H9 (cell line): ENCODE measurements at regions not wholly inside any gene's neighbourhood (a gene's known extent, or its start where the extent isn't known, plus 50 kb on each side); places are given as distances from the start of the nearest gene placed in this dataset.

Experiments
- DNase-seq: peaks from one replicate; pipeline ENCODE4 v3.0.0-alpha.2; 2017
- H2AFZ ChIP-seq: one replicate; pipeline ENCODE4 v1.6.1; 2013; ENCODE audit warnings: mild to moderate bottlenecking, low read length, control low read depth, moderate library complexity
- H2AK5ac ChIP-seq: 2 replicates; pipeline ENCODE4 v1.6.1; 2013; ENCODE audit warnings: low read length, control low read depth, mixed read lengths; ENCODE audit not compliant: insufficient read length
- H2BK120ac ChIP-seq: one replicate; pipeline ENCODE4 v1.6.1; 2013; ENCODE audit warnings: low read depth, mild to moderate bottlenecking, low read length, control low read depth, inconsistent platforms; ENCODE audit not compliant: poor library complexity, severe bottlenecking
- H2BK12ac ChIP-seq: 2 replicates; pipeline ENCODE4 v1.6.1; 2013; ENCODE audit warnings: low read length, control low read depth, mixed read lengths, low read depth; ENCODE audit not compliant: insufficient read length
- H2BK15ac ChIP-seq: 2 replicates; pipeline ENCODE4 v1.6.1; 2013; ENCODE audit warnings: low read depth, low read length, control low read depth
- H2BK20ac ChIP-seq: one replicate; pipeline ENCODE4 v1.6.1; 2013; ENCODE audit warnings: low read depth, mild to moderate bottlenecking, low read length, control low read depth, inconsistent platforms; ENCODE audit not compliant: poor library complexity, severe bottlenecking
- H2BK5ac ChIP-seq: 2 replicates; pipeline ENCODE4 v1.6.1; 2013; ENCODE audit warnings: low read length, control low read depth, mixed read lengths; ENCODE audit not compliant: insufficient read length
- H3K14ac ChIP-seq: 2 replicates; pipeline ENCODE4 v1.6.1; 2013; ENCODE audit warnings: low read length, control low read depth; ENCODE audit not compliant: insufficient read depth
- H3K18ac ChIP-seq: 2 replicates; pipeline ENCODE4 v1.6.1; 2013; ENCODE audit warnings: low read depth, mild to moderate bottlenecking, mixed read lengths, low read length, control low read depth; ENCODE audit not compliant: insufficient read length
- H3K23ac ChIP-seq: 2 replicates; pipeline ENCODE4 v1.6.1; 2013; ENCODE audit warnings: low read length, control low read depth, mixed read lengths, low read depth; ENCODE audit not compliant: insufficient read length
- H3K23me2 ChIP-seq: 2 replicates; pipeline ENCODE4 v1.6.1; 2013; ENCODE audit warnings: low read depth, mild to moderate bottlenecking, mixed read lengths, low read length, control low read depth; ENCODE audit not compliant: insufficient read length, poor library complexity, severe bottlenecking
- H3K27ac ChIP-seq: 2 replicates; pipeline ENCODE4 v1.5.1; 2013; ENCODE audit warnings: low read length, control low read depth, mixed read lengths, low read depth; ENCODE audit not compliant: insufficient read length
- H3K27me3 ChIP-seq: 2 replicates; pipeline ENCODE4 v1.6.1; 2013; ENCODE audit warnings: low read length, control low read depth, inconsistent platforms; ENCODE audit not compliant: insufficient read depth
- H3K4ac ChIP-seq: 2 replicates; pipeline ENCODE4 v1.6.1; 2013; ENCODE audit warnings: low read depth, mild to moderate bottlenecking, control low read depth, inconsistent platforms, low read length, moderate library complexity
- H3K4me1 ChIP-seq: 2 replicates; pipeline ENCODE4 v1.6.1; 2013; ENCODE audit warnings: low read length, control low read depth, inconsistent platforms; ENCODE audit not compliant: insufficient read depth
- H3K4me2 ChIP-seq: 2 replicates; pipeline ENCODE4 v1.6.1; 2013; ENCODE audit warnings: low read length, control low read depth, mixed read lengths; ENCODE audit not compliant: insufficient read length, insufficient read depth
- H3K56ac ChIP-seq: 2 replicates; pipeline ENCODE4 v1.6.1; 2013; ENCODE audit warnings: low read depth, mild to moderate bottlenecking, mixed read lengths, low read length, control low read depth; ENCODE audit not compliant: insufficient read length
- H3K79me1 ChIP-seq: 2 replicates; pipeline ENCODE4 v1.6.1; 2013; ENCODE audit warnings: low read depth, mild to moderate bottlenecking, moderate library complexity, low read length, control low read depth, inconsistent platforms; ENCODE audit not compliant: insufficient read depth, poor library complexity, severe bottlenecking
- H3K79me2 ChIP-seq: 2 replicates; pipeline ENCODE4 v1.6.1; 2013; ENCODE audit warnings: low read length, control low read depth, inconsistent platforms; ENCODE audit not compliant: insufficient read depth
- H3K9ac ChIP-seq: 2 replicates; pipeline ENCODE4 v1.6.1; 2013; ENCODE audit warnings: low read length, control low read depth, mixed read lengths; ENCODE audit not compliant: insufficient read length; ENCODE audit errors: extremely low read depth
- H3K9me3 ChIP-seq: one replicate; pipeline ENCODE4 v1.6.1; 2013; ENCODE audit warnings: low read depth, low read length, inconsistent platforms; ENCODE audit not compliant: control insufficient read depth
- H3T11ph ChIP-seq: one replicate; pipeline ENCODE4 v1.6.1; 2013; ENCODE audit warnings: mild to moderate bottlenecking, low read length, control low read depth, inconsistent platforms
- H4K20me1 ChIP-seq: one replicate; pipeline ENCODE4 v1.6.1; 2013; ENCODE audit not compliant: control insufficient read depth, insufficient read length, insufficient read depth
- H4K5ac ChIP-seq: 2 replicates; pipeline ENCODE4 v1.6.1; 2013; ENCODE audit warnings: low read depth, mild to moderate bottlenecking, mixed read lengths, low read length, control low read depth; ENCODE audit not compliant: insufficient read length
- H4K8ac ChIP-seq: replicated peaks from 2 replicates; pipeline ENCODE4 v1.6.1; 2013; ENCODE audit warnings: low read length, control low read depth, mixed read lengths, low read depth; ENCODE audit not compliant: insufficient read length
- H4K91ac ChIP-seq: 2 replicates; pipeline ENCODE4 v1.6.1; 2013; ENCODE audit warnings: low read depth, mild to moderate bottlenecking, moderate library complexity, mixed read lengths, low read length, control low read depth; ENCODE audit not compliant: insufficient read length
- H3K27ac Mint-ChIP-seq, 3 experiments: 2 replicates in 2 of 3; 3 replicates in 1 of 3; pipeline ENCODE4 v1.8.0; 2020 to 2021; ENCODE audit warnings: mixed read lengths in 3 of 3, mild to moderate bottlenecking in 1 of 3, moderate library complexity in 1 of 3
- H3K27me3 Mint-ChIP-seq: 2 replicates; pipeline ENCODE4 v1.8.0; 2021; ENCODE audit warnings: low read depth, mild to moderate bottlenecking, moderate library complexity, mixed read lengths
- H3K36me3 Mint-ChIP-seq, 3 experiments: 2 replicates in 2 of 3; 3 replicates in 1 of 3; pipeline ENCODE4 v1.8.0; 2020 to 2021; ENCODE audit warnings: low read depth in 3 of 3, mixed read lengths in 3 of 3; ENCODE audit not compliant: insufficient read depth in 1 of 3
- H3K4me1 Mint-ChIP-seq, 2 experiments: 2 replicates each; pipeline ENCODE4 v1.8.0; 2020; ENCODE audit warnings: mixed read lengths in 2 of 2
- H3K4me3 Mint-ChIP-seq, 2 experiments: 2 replicates in 1 of 2; 3 replicates in 1 of 2; pipeline ENCODE4 v1.8.0; 2020 to 2021; ENCODE audit warnings: mild to moderate bottlenecking in 2 of 2, mixed read lengths in 2 of 2, moderate library complexity in 1 of 2
- H3K9me3 Mint-ChIP-seq, 2 experiments: 2 replicates in 1 of 2; 3 replicates in 1 of 2; pipeline ENCODE4 v1.8.0; 2020; ENCODE audit warnings: mild to moderate bottlenecking in 2 of 2, mixed read lengths in 2 of 2, moderate library complexity in 1 of 2
- CTCF ChIP-seq: fragments of 200-600 bp; sonication (generic); conservative IDR thresholded peaks from 3 replicates; pipeline ENCODE4 v1.8.0; 2021; ENCODE audit warnings: antibody characterized with exemption, mild to moderate bottlenecking
- WGBS: extraction: QIAGEN DNeasy Blood & Tissue Kit; methylation state at CpG from one replicate; pipeline ENCODE4 v1.1.7; 2013; ENCODE audit warnings: missing lambda C conversion rate, low lambda C conversion rate, mixed read lengths; ENCODE audit not compliant: insufficient read length; ENCODE audit errors: extremely low coverage; 5-methylcytosine and 5-hydroxymethylcytosine counted together

- Histone ChIP-seq H3K56ac (no peak overlapping the region), H3K9me3 (no peaks in the 10 kb centered on the region), H2BK12ac (no peak overlapping the region), H4K8ac (no peak overlapping the region), H4K91ac (no peak overlapping the region), H3K4me1 (no peaks in the 10 kb centered on the region), H4K20me1 (no peaks in the 10 kb centered on the region), H2BK15ac (no peak overlapping the region), H3K79me1 (no peaks in the 10 kb centered on the region), H2BK120ac (no peak overlapping the region), H2BK5ac (no peak overlapping the region), H3K27me3 (no peaks in the 10 kb centered on the region), H3K27ac (no peak overlapping the region), H3K14ac (no peak overlapping the region), H3K79me2 (no peaks in the 10 kb centered on the region), H3K18ac (no peak overlapping the region), H2AK5ac (no peak overlapping the region), H3K4me2 (no peak overlapping the region), H3K9ac (no peak overlapping the region), H3K23ac (no peak overlapping the region), H3K23me2 (no peaks in the 10 kb centered on the region), H3K4ac (no peak overlapping the region), H2BK20ac (no peak overlapping the region), H3T11ph (no peak overlapping the region), H4K5ac (no peak overlapping the region), H2AFZ (no peak overlapping the region)
- WGBS: no CpG with 5 or more reads among the region's 4 CpGs
- Mint-ChIP-seq H3K4me3 (no peak overlapping the region), H3K27ac (no peak overlapping the region), H3K9me3 (no peaks in the 10 kb centered on the region), H3K36me3 (no peaks in the 10 kb centered on the region), H3K27me3 (peaks cover 18% of the 10 kb centered on the region), H3K4me1 (no peaks in the 10 kb centered on the region)
- TF ChIP-seq CTCF: no peak
- DNase-seq: no peak
Observed at GRCh38 chr7:149644754-149645153, 128.6 kb downstream of the ZNF467 start.
